Lung (tissue), 11 donors: ENCODE measurements at regions not wholly inside any gene's neighbourhood (a gene's known extent, or its start where the extent isn't known, plus 50 kb on each side); places are given as distances from the start of the nearest gene placed in this dataset.
A peak's percentile ranks its signal among the peaks of the same experiment; 100 is the strongest.

Experiments
- ATAC-seq: fragments of 200-7000 bp; cut with Tn5 transposase; one replicate; pipeline ENCODE4 v1.9.1; 2020; ENCODE audit warnings: moderate number of reproducible peaks; ENCODE audit not compliant: insufficient read depth, low FRiP score
- DNase-seq, 3 donors: peaks; one replicate each; pipeline ENCODE4 v3.0.0-alpha.2; 2013 to 2017
- H3K27ac ChIP-seq, 2 donors: one replicate each; pipeline ENCODE4 v1.5.1; 2013; ENCODE audit warnings: mild to moderate bottlenecking in 2 of 2, moderate library complexity in 2 of 2, control low read depth in 1 of 2, inconsistent platforms in 1 of 2, low read depth in 1 of 2, low read length in 1 of 2
- H3K27me3 ChIP-seq, 3 donors: one replicate each; pipeline ENCODE4 v1.5.1; 2013; ENCODE audit warnings: low read length in 2 of 3; ENCODE audit not compliant: control insufficient read depth in 3 of 3, insufficient read depth in 3 of 3
- H3K36me3 ChIP-seq, 4 donors: one replicate each; pipeline ENCODE4 v1.5.1; 2013; ENCODE audit warnings: low read length in 4 of 4, mild to moderate bottlenecking in 1 of 4, moderate library complexity in 1 of 4; ENCODE audit not compliant: control insufficient read depth in 4 of 4, insufficient read depth in 4 of 4
- H3K4me1 ChIP-seq, 5 donors: one replicate each; pipeline ENCODE4 v1.5.1; 2013; ENCODE audit warnings: low read length in 5 of 5, mild to moderate bottlenecking in 2 of 5, moderate library complexity in 1 of 5; ENCODE audit not compliant: control insufficient read depth in 5 of 5, insufficient read depth in 5 of 5
- H3K4me3 ChIP-seq: one replicate; pipeline ENCODE4 v1.5.1; 2013; ENCODE audit warnings: mild to moderate bottlenecking, control low read depth, moderate library complexity
- H3K9ac ChIP-seq, 2 donors: one replicate each; pipeline ENCODE4 v1.5.1; 2013; ENCODE audit warnings: low read length in 2 of 2, control low read depth in 1 of 2; ENCODE audit not compliant: insufficient read depth in 1 of 2
- H3K9me3 ChIP-seq, 4 donors: one replicate each; pipeline ENCODE4 v1.5.1; 2013; ENCODE audit warnings: low read length in 3 of 4, mild to moderate bottlenecking in 1 of 4, moderate library complexity in 1 of 4; ENCODE audit not compliant: control insufficient read depth in 4 of 4, insufficient read depth in 3 of 4
- CTCF ChIP-seq: IDR thresholded peaks from 2 replicates; pipeline ENCODE4 v1.5.1; 2012; ENCODE audit warnings: mild to moderate bottlenecking; ENCODE audit errors: control extremely low read depth, extremely low read depth
- WGBS, 2 donors: extraction: QIAGEN DNeasy Blood & Tissue Kit; methylation state at CpG; one replicate each; pipeline ENCODE4 v1.1.7; 2013; 5-methylcytosine and 5-hydroxymethylcytosine counted together
- donor health status: control.
- donor health status: control.
- donor health status: Bipolar disorder and iron deficiency.
- donor health status: healthy.
- donor health status: DM: yes; HTN: yes; CAD: no.

GRCh38 chr4:149884529-149885181 is 69.0 kb upstream of the IQCM start:
- H3K27me3 ChIP-seq: no peaks in the 10 kb centered on the region
- H3K9me3 ChIP-seq: no peaks in the 10 kb centered on the region
- no peaks in the 10 kb centered on the region for H3K36me3 ChIP-seq
- DNase-seq (peak in 2 of 3 donors; percentile 9 to 36), ATAC-seq (no peak)
- WGBS, 2 donors: 51 to 64% methylated on average over 3 of the region's 3 CpGs
- H3K27ac ChIP-seq: no peak overlapping the region
- TF ChIP-seq CTCF: no peak
- H3K4me1 ChIP-seq: no peaks in the 10 kb centered on the region
- no peak overlapping the region for H3K9ac ChIP-seq
- H3K4me3 ChIP-seq: no peak overlapping the region

GRCh38 chr4:149885896-149886295 is 70.3 kb upstream of the IQCM start:
- Histone ChIP-seq H3K27me3 (no peaks in the 10 kb centered on the region), H3K9ac (no peak overlapping the region), H3K9me3 (no peaks in the 10 kb centered on the region), H3K4me3 (no peak overlapping the region), H3K4me1 (no peaks in the 10 kb centered on the region), H3K27ac (no peak overlapping the region), H3K36me3 (no peaks in the 10 kb centered on the region)
- no peak for TF ChIP-seq CTCF
- no peak for DNase-seq
- ATAC-seq: no peak

- no peak overlapping the region for H3K9ac ChIP-seq
- no peaks in the 10 kb centered on the region for H3K36me3 ChIP-seq
- no peaks in the 10 kb centered on the region for H3K9me3 ChIP-seq
- no peaks in the 10 kb centered on the region for H3K27me3 ChIP-seq
- no peak overlapping the region for H3K4me3 ChIP-seq
- no peak overlapping the region for H3K27ac ChIP-seq
- 66 to 72% methylated on average over 3 of the region's 3 CpGs for WGBS, 2 donors
- no peaks in the 10 kb centered on the region for H3K4me1 ChIP-seq
- DNase-seq (no peak), ATAC-seq (no peak)
- TF ChIP-seq CTCF: no peak
These were observed 71.3 kb upstream of the IQCM start for GRCh38 chr4:149886786-149887490.
